DND-41 (cell line): ENCODE measurements at regions not wholly inside any gene's neighbourhood (a gene's known extent, or its start where the extent isn't known, plus 50 kb on each side); places are given as distances from the start of the nearest gene placed in this dataset.

Experiments used
- ATAC-seq: fragments of 200-7000 bp; cut with Tn5 transposase; 3 replicates; pipeline ENCODE4 v1.9.1; 2021; ENCODE audit warnings: low read depth; ENCODE audit not compliant: insufficient read depth
- DNase-seq: peaks from one replicate; pipeline ENCODE4 v3.0.0-alpha.2; 2020
- H2AFZ ChIP-seq: 2 replicates; pipeline ENCODE4 v1.6.0; 2012; ENCODE audit warnings: low read depth, low read length
- H3K27ac ChIP-seq: 2 replicates; pipeline ENCODE4 v1.5.1; 2012; ENCODE audit warnings: low read length, inconsistent platforms
- H3K27me3 ChIP-seq: fragments of 200-600 bp; sonication (generic); 2 replicates; pipeline ENCODE4 v1.6.0; 2012; ENCODE audit warnings: low read length, mild to moderate bottlenecking, inconsistent platforms; ENCODE audit not compliant: insufficient read depth, poor library complexity
- H3K36me3 ChIP-seq: 2 replicates; pipeline ENCODE4 v1.5.1; 2012; ENCODE audit warnings: low read length, inconsistent platforms; ENCODE audit not compliant: insufficient read depth
- H3K4me1 ChIP-seq: 2 replicates; pipeline ENCODE4 v1.5.1; 2012; ENCODE audit warnings: mild to moderate bottlenecking, low read length; ENCODE audit not compliant: insufficient read depth
- H3K4me2 ChIP-seq: 2 replicates; pipeline ENCODE4 v1.6.0; 2012; ENCODE audit warnings: mild to moderate bottlenecking, moderate library complexity, low read length, inconsistent platforms; ENCODE audit not compliant: insufficient read depth
- H3K4me3 ChIP-seq, 2 experiments: fragments of 200-600 bp in 1 of 2; shearing (Covaris generic) in 1 of 2; 2 replicates each; pipeline ENCODE4 v1.5.1; 2012 to 2016; ENCODE audit warnings: inconsistent platforms in 2 of 2, low read length in 2 of 2, mild to moderate bottlenecking in 2 of 2, low read depth in 1 of 2, moderate library complexity in 1 of 2
- H3K79me2 ChIP-seq: 2 replicates; pipeline ENCODE4 v1.6.0; 2012; ENCODE audit warnings: low read length, inconsistent platforms; ENCODE audit not compliant: insufficient read depth
- H3K9ac ChIP-seq: 2 replicates; pipeline ENCODE4 v1.6.0; 2012; ENCODE audit warnings: low read depth, mild to moderate bottlenecking, inconsistent platforms, low read length, moderate library complexity
- H3K9me3 ChIP-seq: 2 replicates; pipeline ENCODE4 v1.5.1; 2012; ENCODE audit warnings: low read length, moderate library complexity, mild to moderate bottlenecking, inconsistent platforms; ENCODE audit not compliant: insufficient read depth, severe bottlenecking
- H4K20me1 ChIP-seq: 2 replicates; pipeline ENCODE4 v1.6.0; 2012; ENCODE audit warnings: low read length; ENCODE audit not compliant: insufficient read depth
- CTCF ChIP-seq: IDR thresholded peaks from 2 replicates; pipeline ENCODE4 v1.5.1; 2012; ENCODE audit warnings: borderline replicate concordance, low read length, moderate library complexity, mild to moderate bottlenecking; ENCODE audit not compliant: poor library complexity, severe bottlenecking; ENCODE audit errors: extremely low read depth
- EZH2 ChIP-seq: IDR thresholded peaks from 3 replicates; pipeline ENCODE4 v1.6.1; 2012; ENCODE audit warnings: borderline replicate concordance, low read depth, mild to moderate bottlenecking, moderate library complexity, low read length, inconsistent platforms; ENCODE audit not compliant: severe bottlenecking

DNA sequence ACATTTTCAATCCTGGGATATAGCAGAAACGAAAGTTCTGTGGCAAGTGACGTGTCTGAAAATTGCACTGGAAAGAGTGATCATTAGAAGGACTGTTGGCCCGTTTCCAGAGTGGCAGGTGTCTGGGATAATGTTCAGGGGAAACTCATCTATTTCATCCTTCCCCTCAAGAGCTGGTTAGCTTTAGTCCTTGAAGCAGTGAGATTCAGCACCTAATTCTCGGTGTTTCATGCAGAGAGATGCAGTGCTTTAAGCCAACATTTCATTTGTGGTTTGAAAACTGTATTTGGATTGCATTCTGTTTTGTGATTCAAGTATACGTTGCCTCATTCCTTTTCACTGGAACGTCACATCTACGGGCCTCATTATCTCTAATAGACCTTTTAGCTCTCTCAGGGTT is 205.0 kb upstream of the RAG2 start:
- ATAC-seq (no peak), DNase-seq (no peak)
- TF ChIP-seq EZH2 (no peak), CTCF (no peak)

DNA sequence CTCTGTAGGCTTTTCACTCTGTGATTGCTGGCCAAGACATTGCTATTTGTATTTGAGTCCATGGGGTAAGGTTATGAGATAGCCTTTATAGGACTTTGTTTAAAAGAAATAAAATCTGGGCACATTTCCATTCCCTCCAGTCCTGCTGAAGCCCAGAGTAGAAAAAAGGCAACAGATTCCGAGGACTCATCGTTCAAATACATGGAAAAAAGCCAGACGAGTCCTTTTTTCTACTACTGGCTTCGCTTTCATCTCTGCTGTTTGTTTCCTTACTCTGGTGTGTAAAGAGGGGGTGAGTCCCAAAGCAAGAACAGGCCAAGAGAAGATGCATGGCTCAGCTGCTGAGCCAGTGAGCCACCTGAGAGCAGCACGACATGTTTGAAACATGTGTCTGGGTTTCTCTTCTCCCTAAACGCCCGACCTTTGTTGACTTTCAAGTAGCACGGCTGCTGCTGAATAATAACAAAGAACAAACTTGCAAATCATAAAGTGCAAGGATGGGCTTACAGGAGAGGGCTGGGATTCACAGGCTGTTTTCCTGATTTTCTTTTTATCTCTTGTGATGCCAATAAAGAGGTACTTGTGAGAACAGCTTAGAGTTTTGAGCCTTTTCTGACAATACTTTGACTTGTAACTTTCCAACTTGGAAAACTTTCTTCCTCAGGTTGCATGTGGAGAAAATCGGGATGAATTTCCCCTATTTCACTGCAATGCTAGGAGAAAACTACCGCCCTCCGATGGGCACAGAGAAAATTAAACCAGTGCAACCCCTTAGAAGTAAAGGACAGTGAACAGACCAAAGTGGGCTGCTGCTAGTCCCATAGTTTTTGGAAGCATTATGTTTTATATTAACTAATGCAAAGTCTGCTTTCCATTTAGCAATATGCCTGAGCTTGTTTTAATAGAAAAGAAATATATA is 195.2 kb upstream of the RAG2 start:
- Histone ChIP-seq H3K4me1 (no peaks in the 10 kb centered on the region), H3K4me2 (no peak overlapping the region), H3K9me3 (no peaks in the 10 kb centered on the region), H3K36me3 (no peaks in the 10 kb centered on the region), H3K9ac (no peak overlapping the region), H3K27ac (no peak overlapping the region), H4K20me1 (no peaks in the 10 kb centered on the region), H3K27me3 (peaks cover 24% of the 10 kb centered on the region), H3K79me2 (no peaks in the 10 kb centered on the region), H2AFZ (no peak overlapping the region), H3K4me3 (no peak overlapping the region)
- TF ChIP-seq EZH2 = peak; percentile 62
- TF ChIP-seq CTCF = peak; percentile 21
- DNase-seq (no peak), ATAC-seq (no peak)

More for the DNA sequence above, 205.0 kb upstream of the RAG2 start:
- H3K4me3 ChIP-seq = no peak overlapping the region
- no peaks in the 10 kb centered on the region for H3K9me3 ChIP-seq
- H3K4me1 ChIP-seq = no peaks in the 10 kb centered on the region
- H4K20me1 ChIP-seq = no peaks in the 10 kb centered on the region
- H3K27ac ChIP-seq = no peak overlapping the region
- no peak overlapping the region for H2AFZ ChIP-seq
- no peak overlapping the region for H3K4me2 ChIP-seq
- H3K36me3 ChIP-seq = no peaks in the 10 kb centered on the region
- no peaks in the 10 kb centered on the region for H3K79me2 ChIP-seq
- peaks cover 10% of the 10 kb centered on the region for H3K27me3 ChIP-seq
- H3K9ac ChIP-seq = no peak overlapping the region

DNA sequence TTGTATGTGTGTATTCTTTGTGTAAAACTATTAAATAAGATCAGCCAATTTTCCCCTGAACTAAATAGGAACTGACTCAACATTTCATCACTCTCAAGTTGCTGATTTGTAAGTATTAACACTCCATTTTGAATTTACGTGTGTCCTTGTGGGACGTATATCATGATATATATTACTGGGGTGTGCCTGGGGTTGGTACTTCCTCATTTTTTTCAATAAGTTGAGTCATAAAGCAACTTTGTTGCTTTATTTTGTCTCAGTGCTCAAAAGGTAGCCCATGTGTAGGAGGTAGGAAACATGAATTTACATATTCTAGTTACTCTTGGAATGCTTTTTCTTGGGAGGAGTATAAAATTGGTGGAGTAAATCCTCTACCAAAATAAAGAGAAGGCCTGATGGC is 193.9 kb upstream of the RAG2 start:
- Histone ChIP-seq H3K36me3 (no peaks in the 10 kb centered on the region), H3K4me2 (no peak overlapping the region), H3K79me2 (no peaks in the 10 kb centered on the region), H3K4me1 (no peaks in the 10 kb centered on the region), H2AFZ (no peak overlapping the region), H4K20me1 (no peaks in the 10 kb centered on the region), H3K27ac (no peak overlapping the region), H3K9me3 (no peaks in the 10 kb centered on the region), H3K4me3 (no peak overlapping the region), H3K27me3 (peaks cover 25% of the 10 kb centered on the region), H3K9ac (no peak overlapping the region)
- no peak for DNase-seq
- no peak for TF ChIP-seq EZH2
- TF ChIP-seq CTCF = no peak
- no peak for ATAC-seq
